ENCODE measurements at regions not wholly inside any gene's neighbourhood (a gene's known extent, or its start where the extent isn't known, plus 50 kb on each side); places are given as distances from the start of the nearest gene placed in this dataset.

DNA sequence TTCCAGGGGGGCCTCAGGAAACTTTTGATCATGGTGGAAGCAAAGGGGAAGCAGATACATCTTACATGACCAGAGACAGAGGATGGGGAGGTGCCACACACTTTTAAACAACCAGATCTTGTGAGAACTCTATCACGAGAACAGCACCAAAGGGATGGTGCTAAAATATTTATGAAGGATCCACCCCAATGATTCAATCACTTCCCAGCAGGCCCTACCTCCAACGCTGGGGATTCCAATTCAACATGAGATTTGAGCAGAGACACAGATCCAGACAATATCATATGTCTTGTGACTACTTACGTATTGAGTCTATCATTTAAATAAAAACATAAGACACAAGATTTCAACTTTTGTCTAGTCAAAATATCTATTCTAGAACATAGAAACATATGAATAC is 351.9 kb downstream of the EPM2A start:
- Mint-ChIP-seq H3K4me1 (ENCODE audit: low read depth in 2 of 2) (no peaks in the 10 kb centered on the region), H3K36me3 (no peaks in the 10 kb centered on the region), H3K27me3 (no peaks in the 10 kb centered on the region), H3K4me3 (no peak overlapping the region), H3K9me3 (peaks cover 4% of the 10 kb centered on the region), H3K27ac (no peak overlapping the region)
- no peak for ATAC-seq
- DNase-seq (ENCODE audit: low spot score): no peak

- no peak for DNase-seq (ENCODE audit: low spot score)
Measured at GRCh38 chr6:145384503-145384902, 350.8 kb downstream of the EPM2A start.

DNA sequence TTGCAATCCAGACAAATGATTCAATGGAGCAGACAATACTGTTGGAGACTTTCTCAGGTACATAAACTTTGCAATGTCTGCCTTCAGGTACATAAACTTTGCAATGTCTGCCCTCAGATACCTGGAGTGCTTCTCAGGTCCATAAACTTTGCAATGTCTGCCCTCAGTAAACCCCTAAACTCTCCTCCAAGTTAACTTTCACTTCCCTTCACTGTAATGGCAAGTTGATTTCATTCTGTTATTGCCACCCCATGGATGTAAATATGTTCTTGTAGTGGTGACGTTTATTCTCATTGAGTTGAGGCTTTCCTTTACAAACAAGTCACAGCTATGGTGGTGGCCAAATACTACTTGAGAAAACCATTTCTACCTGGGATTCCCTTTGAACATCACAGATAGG is 338.8 kb downstream of the EPM2A start:
- ATAC-seq (no peak), DNase-seq (ENCODE audit: low spot score) (no peak)
- Mint-ChIP-seq H3K4me1 (ENCODE audit: low read depth in 2 of 2) (no peaks in the 10 kb centered on the region), H3K9me3 (peaks cover 8% of the 10 kb centered on the region), H3K27me3 (no peaks in the 10 kb centered on the region), H3K4me3 (no peak overlapping the region), H3K36me3 (no peaks in the 10 kb centered on the region), H3K27ac (no peak overlapping the region)

More at GRCh38 chr6:145384503-145384902, 350.8 kb downstream of the EPM2A start:
- Mint-ChIP-seq H3K27me3 (no peaks in the 10 kb centered on the region), H3K4me3 (no peak overlapping the region), H3K36me3 (no peaks in the 10 kb centered on the region), H3K9me3 (peaks cover 4% of the 10 kb centered on the region), H3K27ac (no peak overlapping the region), H3K4me1 (ENCODE audit: low read depth in 2 of 2) (no peaks in the 10 kb centered on the region)
- ATAC-seq: no peak

DNA sequence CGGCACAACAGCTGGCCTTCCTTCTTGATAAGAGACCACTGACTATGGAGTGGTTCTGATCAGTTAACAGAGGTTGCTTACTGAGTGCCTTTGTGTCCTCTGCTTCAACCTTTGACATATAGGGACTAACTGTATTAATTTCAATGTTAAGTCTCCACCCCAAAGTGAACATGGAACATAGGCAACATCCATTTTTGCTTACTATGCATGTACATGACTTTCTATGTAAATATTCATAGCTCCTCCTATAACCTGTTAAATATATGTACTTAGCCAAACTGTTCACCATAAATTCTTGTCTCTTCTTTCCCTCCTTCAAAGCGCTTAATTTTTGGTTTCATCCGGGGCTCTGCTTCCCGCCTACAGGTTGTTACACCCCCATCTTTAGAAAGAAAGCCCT is 334.8 kb downstream of the EPM2A start:
- DNase-seq (ENCODE audit: low spot score) (no peak), ATAC-seq (no peak)
- Mint-ChIP-seq H3K36me3 (no peaks in the 10 kb centered on the region), H3K4me3 (no peak overlapping the region), H3K4me1 (ENCODE audit: low read depth in 2 of 2) (no peaks in the 10 kb centered on the region), H3K27ac (no peak overlapping the region), H3K9me3 (peaks cover 6% of the 10 kb centered on the region), H3K27me3 (no peaks in the 10 kb centered on the region)

DNA sequence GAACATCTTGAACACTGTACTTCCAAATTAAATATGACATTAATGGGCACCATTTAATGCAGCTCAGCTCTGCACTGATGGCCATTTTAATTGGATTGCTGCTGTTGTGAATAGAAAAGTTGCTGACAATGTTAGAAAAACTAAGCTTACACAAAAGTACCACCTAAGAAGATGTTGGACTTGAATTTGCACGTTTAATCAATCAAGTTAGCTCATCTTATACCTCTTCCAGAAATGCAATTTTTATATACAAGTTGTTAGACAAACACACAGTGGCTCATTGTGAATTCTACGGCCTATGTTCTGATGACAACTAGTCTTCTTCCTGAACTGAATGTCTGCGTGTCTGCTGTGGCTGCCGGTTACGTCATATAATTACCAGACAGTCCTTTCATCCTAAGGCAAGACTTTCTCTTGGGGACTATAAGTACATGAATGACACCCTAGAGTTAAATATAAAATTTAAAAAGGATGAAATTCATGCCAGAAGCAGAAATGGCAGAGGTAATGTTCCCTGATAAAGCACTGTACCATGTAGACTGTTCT is 330.2 kb downstream of the EPM2A start:
- Mint-ChIP-seq H3K27ac (no peak overlapping the region), H3K36me3 (no peaks in the 10 kb centered on the region), H3K4me1 (ENCODE audit: low read depth in 2 of 2) (no peaks in the 10 kb centered on the region), H3K27me3 (no peaks in the 10 kb centered on the region), H3K4me3 (no peak overlapping the region), H3K9me3 (peaks cover 13% of the 10 kb centered on the region)
- ATAC-seq: no peak
- no peak for DNase-seq (ENCODE audit: low spot score)

- ATAC-seq: no peak
- H3K9me3 Mint-ChIP-seq: peaks cover 13% of the 10 kb centered on the region
- H3K4me3 Mint-ChIP-seq: no peak overlapping the region
- no peak for DNase-seq (ENCODE audit: low spot score)
- no peak overlapping the region for H3K27ac Mint-ChIP-seq
- no peaks in the 10 kb centered on the region for H3K4me1 Mint-ChIP-seq (ENCODE audit: low read depth in 2 of 2)
- H3K27me3 Mint-ChIP-seq: no peaks in the 10 kb centered on the region
- H3K36me3 Mint-ChIP-seq: no peaks in the 10 kb centered on the region
Measured at GRCh38 chr6:145406783-145407182, 328.5 kb downstream of the EPM2A start.

DNA sequence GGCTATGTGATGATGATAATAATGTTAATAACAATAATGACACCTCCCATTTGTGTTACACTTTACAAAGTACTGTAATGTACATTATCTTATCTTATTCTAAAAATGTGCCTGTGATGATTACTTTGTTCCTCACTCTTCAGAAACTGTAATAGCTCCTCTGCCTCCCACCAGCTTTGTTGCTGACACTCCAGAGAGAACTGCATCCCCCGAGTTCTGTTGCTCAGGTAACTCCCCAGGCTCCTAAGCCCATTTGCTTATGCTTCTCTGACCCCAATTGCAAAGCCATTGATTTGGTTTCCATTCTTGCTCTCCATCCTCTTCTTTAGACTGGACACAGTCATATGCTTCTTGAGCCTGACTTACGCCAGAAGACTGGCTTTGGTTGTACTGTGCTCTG is 319.7 kb downstream of the EPM2A start:
- peaks cover 16% of the 10 kb centered on the region for H3K9me3 Mint-ChIP-seq
- H3K27ac Mint-ChIP-seq: no peak overlapping the region
- no peak for ATAC-seq
- no peaks in the 10 kb centered on the region for H3K27me3 Mint-ChIP-seq
- no peaks in the 10 kb centered on the region for H3K36me3 Mint-ChIP-seq
- H3K4me3 Mint-ChIP-seq: no peak overlapping the region
- no peak for DNase-seq (ENCODE audit: low spot score)
- no peaks in the 10 kb centered on the region for H3K4me1 Mint-ChIP-seq (ENCODE audit: low read depth in 2 of 2)

- DNase-seq (ENCODE audit: low spot score) (no peak), ATAC-seq (no peak)
- Mint-ChIP-seq H3K9me3 (peaks cover 6% of the 10 kb centered on the region), H3K27ac (no peak overlapping the region), H3K27me3 (no peaks in the 10 kb centered on the region), H3K36me3 (no peaks in the 10 kb centered on the region), H3K4me1 (ENCODE audit: low read depth in 2 of 2) (no peaks in the 10 kb centered on the region), H3K4me3 (no peak overlapping the region)
Measured at GRCh38 chr6:145420599-145420998, 314.7 kb downstream of the EPM2A start.

DNA sequence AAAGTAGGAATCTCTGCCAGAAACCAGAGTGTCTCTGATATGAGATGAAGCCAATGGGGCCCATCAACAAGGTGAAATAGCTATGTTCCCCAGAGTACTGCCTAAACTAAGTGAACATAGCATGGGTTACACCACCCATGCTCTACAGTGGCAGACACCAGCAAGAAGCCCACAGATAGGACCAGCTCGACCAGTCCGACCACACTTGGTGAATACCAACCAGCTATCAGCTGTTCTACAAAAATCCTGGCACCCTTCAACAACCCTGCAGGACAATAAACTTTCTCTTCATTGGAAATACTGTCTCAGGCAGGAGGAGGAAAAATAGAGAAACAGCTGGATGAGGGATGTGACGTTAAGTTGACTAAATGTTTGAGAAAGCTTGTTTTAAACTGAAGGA is 311.4 kb downstream of the EPM2A start:
- no peak for DNase-seq (ENCODE audit: low spot score)
- Mint-ChIP-seq H3K4me3 (no peak overlapping the region), H3K4me1 (ENCODE audit: low read depth in 2 of 2) (no peaks in the 10 kb centered on the region), H3K27me3 (no peaks in the 10 kb centered on the region), H3K36me3 (no peaks in the 10 kb centered on the region), H3K9me3 (peaks cover 3% of the 10 kb centered on the region), H3K27ac (no peak overlapping the region)
- no peak for ATAC-seq

GRCh38 chr6:145427232-145427631 is 308.1 kb downstream of the EPM2A start:
- DNase-seq (ENCODE audit: low spot score): no peak
- H3K9me3 Mint-ChIP-seq: peaks cover 6% of the 10 kb centered on the region
- H3K4me1 Mint-ChIP-seq (ENCODE audit: low read depth in 2 of 2): no peaks in the 10 kb centered on the region
- H3K27ac Mint-ChIP-seq: no peak overlapping the region
- ATAC-seq: no peak
- no peaks in the 10 kb centered on the region for H3K27me3 Mint-ChIP-seq
- no peak overlapping the region for H3K4me3 Mint-ChIP-seq
- no peaks in the 10 kb centered on the region for H3K36me3 Mint-ChIP-seq

- ATAC-seq (no peak), DNase-seq (ENCODE audit: low spot score) (no peak)
- H3K36me3 Mint-ChIP-seq: no peaks in the 10 kb centered on the region
- H3K4me3 Mint-ChIP-seq: no peak overlapping the region
- no peaks in the 10 kb centered on the region for H3K27me3 Mint-ChIP-seq
- H3K4me1 Mint-ChIP-seq (ENCODE audit: low read depth in 2 of 2): no peaks in the 10 kb centered on the region
- peaks cover 9% of the 10 kb centered on the region for H3K9me3 Mint-ChIP-seq
- H3K27ac Mint-ChIP-seq: no peak overlapping the region
Measured at GRCh38 chr6:145428706-145429105, 306.6 kb downstream of the EPM2A start.

DNA sequence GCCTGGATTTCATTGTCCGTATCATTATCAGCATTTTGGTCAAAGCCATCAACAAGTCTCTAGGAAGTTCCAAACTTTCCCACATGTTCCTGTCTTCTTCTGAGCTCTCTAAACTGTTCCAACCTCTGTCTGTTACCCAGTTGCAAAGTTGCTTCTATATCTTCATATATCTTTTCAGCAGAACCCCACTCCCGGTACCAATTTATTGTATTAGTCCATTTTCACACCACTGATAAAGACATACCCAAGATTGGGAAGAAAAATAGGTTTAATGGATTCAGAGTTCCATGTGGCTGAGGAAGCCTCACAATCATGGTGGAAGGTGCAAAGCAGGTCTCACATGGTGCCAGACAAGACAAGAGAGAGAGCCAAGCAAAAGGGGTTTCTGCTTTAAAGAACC is 293.2 kb downstream of the EPM2A start:
- ATAC-seq (no peak), DNase-seq (ENCODE audit: low spot score) (no peak)
- H3K27me3 Mint-ChIP-seq: no peaks in the 10 kb centered on the region
- no peak overlapping the region for H3K4me3 Mint-ChIP-seq
- no peak overlapping the region for H3K27ac Mint-ChIP-seq
- H3K9me3 Mint-ChIP-seq: peaks cover 27% of the 10 kb centered on the region
- peaks cover 12% of the 10 kb centered on the region for H3K36me3 Mint-ChIP-seq
- no peaks in the 10 kb centered on the region for H3K4me1 Mint-ChIP-seq (ENCODE audit: low read depth in 2 of 2)

DNA sequence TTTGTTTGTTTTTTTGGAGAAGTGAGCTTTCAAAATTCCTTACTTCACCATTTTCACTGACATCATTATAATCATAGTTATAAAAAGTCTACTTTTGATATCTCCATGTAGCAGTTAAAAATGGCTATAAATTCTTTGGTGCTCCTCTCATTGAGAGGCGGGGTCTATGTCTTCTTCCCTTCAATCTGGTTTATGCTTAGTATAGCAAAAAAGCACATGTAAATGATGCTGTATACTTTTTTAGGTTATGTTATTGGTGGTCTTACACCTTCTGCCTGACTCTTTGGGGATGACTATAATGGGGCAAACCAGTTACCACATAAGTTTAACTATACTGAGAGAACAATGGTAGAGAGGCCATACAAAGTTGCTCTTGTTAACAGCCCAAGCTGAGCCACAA is 289.6 kb downstream of the EPM2A start:
- Mint-ChIP-seq H3K36me3 (peaks cover 12% of the 10 kb centered on the region), H3K27me3 (no peaks in the 10 kb centered on the region)

DNA sequence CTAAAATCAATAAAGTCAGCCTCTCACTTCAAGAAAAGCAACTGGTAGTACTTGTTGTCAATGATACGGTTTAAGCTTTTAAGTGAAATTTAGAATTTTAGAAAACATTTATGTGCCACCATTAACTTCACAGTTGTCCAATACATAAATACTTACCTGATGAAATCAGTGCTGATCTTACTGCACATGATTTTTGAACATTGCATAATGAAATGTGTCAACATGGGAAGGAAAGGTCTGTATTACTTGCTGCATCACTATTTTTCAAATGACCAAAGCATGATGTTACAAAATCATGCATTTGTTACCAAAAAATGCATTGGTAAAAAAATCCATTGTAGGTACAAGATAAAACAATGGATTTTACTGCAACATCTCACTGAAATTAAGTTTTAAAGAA is 284.3 kb downstream of the EPM2A start:
- H3K36me3 Mint-ChIP-seq: peaks cover 6% of the 10 kb centered on the region
- H3K4me1 Mint-ChIP-seq (ENCODE audit: low read depth in 2 of 2): no peaks in the 10 kb centered on the region
- no peak overlapping the region for H3K4me3 Mint-ChIP-seq
- peaks cover 22% of the 10 kb centered on the region for H3K9me3 Mint-ChIP-seq
- ATAC-seq (no peak), DNase-seq (ENCODE audit: low spot score) (no peak)
- no peak overlapping the region for H3K27ac Mint-ChIP-seq
- no peaks in the 10 kb centered on the region for H3K27me3 Mint-ChIP-seq

More for the DNA sequence above, 289.6 kb downstream of the EPM2A start:
- DNase-seq (ENCODE audit: low spot score) (no peak), ATAC-seq (no peak)
- Mint-ChIP-seq H3K4me1 (ENCODE audit: low read depth in 2 of 2) (no peaks in the 10 kb centered on the region), H3K4me3 (no peak overlapping the region), H3K9me3 (peaks cover 27% of the 10 kb centered on the region), H3K27ac (no peak overlapping the region)

DNA sequence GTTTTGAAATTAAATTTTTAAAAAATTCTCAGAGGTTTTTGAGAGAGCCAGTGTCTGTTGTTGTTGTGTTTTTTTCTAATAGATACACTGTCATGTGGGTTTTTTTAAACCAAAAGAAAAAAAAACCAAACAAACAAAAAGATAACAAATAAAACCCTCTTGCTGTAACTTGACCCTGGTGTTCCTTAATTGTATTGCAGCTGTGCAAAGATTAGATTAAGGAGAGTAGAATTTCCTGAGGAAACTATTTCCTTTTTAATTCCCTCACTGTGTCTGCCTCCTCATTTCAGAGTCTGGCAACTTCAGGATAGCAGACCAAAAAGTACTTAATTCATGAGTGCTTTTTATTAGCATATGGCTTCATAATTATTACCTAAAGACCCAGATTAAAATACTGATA is 281.9 kb downstream of the EPM2A start:
- no peak overlapping the region for H3K4me3 Mint-ChIP-seq
- H3K36me3 Mint-ChIP-seq: no peaks in the 10 kb centered on the region
- ATAC-seq (no peak), DNase-seq (ENCODE audit: low spot score) (no peak)
- no peak overlapping the region for H3K27ac Mint-ChIP-seq
- no peaks in the 10 kb centered on the region for H3K27me3 Mint-ChIP-seq
- H3K9me3 Mint-ChIP-seq: peaks cover 18% of the 10 kb centered on the region
- no peaks in the 10 kb centered on the region for H3K4me1 Mint-ChIP-seq (ENCODE audit: low read depth in 2 of 2)

All from natural killer cell treated with Interleukin-12 subunit alpha and Interleukin-12 subunit beta and Interleukin-15 and Interleukin-18, amount 100 ng/mL, for 72 hours (primary cell).